ENCODE measurements at regions not wholly inside any gene's neighbourhood (a gene's known extent, or its start where the extent isn't known, plus 50 kb on each side); places are given as distances from the start of the nearest gene placed in this dataset.

GRCh38 chr9:102700936-102701335 is 294.2 kb upstream of the CYLC2 start:
- Histone ChIP-seq H3K14ac (ENCODE audit: low read length) (no peak overlapping the region), H3K79me1 (ENCODE audit: low read depth, low read length) (no peaks in the 10 kb centered on the region)
- WGBS, 2 donors (ENCODE audit: extremely low coverage in 2 of 2, insufficient read length in 2 of 2, insufficient replicate concordance in 1 of 2), result no CpG with 5 or more reads among the region's 5 CpGs

DNA sequence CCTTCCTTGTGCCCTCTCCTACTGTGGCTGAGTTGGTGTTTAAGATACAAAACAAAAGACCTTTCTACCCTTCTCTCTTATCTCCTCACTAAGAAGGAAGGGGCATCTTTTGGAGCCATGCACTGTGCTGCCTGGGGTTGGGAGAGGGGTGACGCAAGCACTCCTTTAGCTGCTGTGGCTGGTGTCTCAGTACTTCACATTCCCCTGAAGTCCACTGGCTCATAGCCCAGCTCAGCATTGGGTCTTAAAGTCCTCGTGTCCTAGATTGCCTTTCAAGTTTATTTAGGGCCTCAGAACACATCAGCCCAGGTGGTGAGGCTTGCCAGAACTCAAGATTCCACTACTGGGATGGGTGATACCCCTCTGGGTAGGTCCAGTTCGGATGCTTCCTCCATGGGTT is 325.9 kb upstream of the CYLC2 start:
- no CpG with 5 or more reads among the region's 3 CpGs for WGBS, 2 donors (ENCODE audit: extremely low coverage in 2 of 2, insufficient read length in 2 of 2, insufficient replicate concordance in 1 of 2)

More at GRCh38 chr9:102700936-102701335, 294.2 kb upstream of the CYLC2 start:
- H2AK5ac ChIP-seq (ENCODE audit: low read depth, low read length), result no peak overlapping the region
- H3K27me3 ChIP-seq (ENCODE audit: control insufficient read depth in 3 of 3, insufficient read depth in 3 of 3, low read depth in 1 of 3, low read length in 3 of 3), result no peaks in the 10 kb centered on the region
- DNase-seq (ENCODE audit: low spot score), result no peak
- H2AFZ ChIP-seq (ENCODE audit: low read length), result no peak overlapping the region
- H3K36me3 ChIP-seq (replicated peaks in 1 of 2; ENCODE audit: control insufficient read depth in 2 of 2, insufficient read depth in 2 of 2, low read length in 2 of 2), result no peaks in the 10 kb centered on the region
- no peak overlapping the region for H3K4ac ChIP-seq (ENCODE audit: low read length)
- H3K9me3 ChIP-seq (replicated peaks in 1 of 2; ENCODE audit: control insufficient read depth in 2 of 2, insufficient read depth in 1 of 2, low read depth in 1 of 2, low read length in 2 of 2), result no peaks in the 10 kb centered on the region
- H3K18ac ChIP-seq (ENCODE audit: low read length), result no peak overlapping the region
- no peak overlapping the region for H3K9ac ChIP-seq (ENCODE audit: low read depth, low read length, poor library complexity)
- H2BK120ac ChIP-seq (ENCODE audit: low read depth, low read length), result no peak overlapping the region
- no peak overlapping the region for H2BK12ac ChIP-seq (ENCODE audit: low read length)
- H3K4me2 ChIP-seq (ENCODE audit: insufficient read depth, low read length, poor library complexity, severe bottlenecking), result no peak overlapping the region
- no peaks in the 10 kb centered on the region for H3K4me1 ChIP-seq (ENCODE audit: control insufficient read depth in 2 of 2, insufficient read depth in 1 of 2, low read depth in 1 of 2, low read length in 2 of 2)
- no peak overlapping the region for H2BK5ac ChIP-seq (ENCODE audit: low read length)
- H3K23ac ChIP-seq (ENCODE audit: low read depth, low read length, poor library complexity), result no peak overlapping the region
- H4K8ac ChIP-seq (ENCODE audit: low read depth, low read length), result no peak overlapping the region
- H3K4me3 ChIP-seq (ENCODE audit: low read length in 2 of 2), result no peak overlapping the region
- no peak overlapping the region for H4K91ac ChIP-seq (ENCODE audit: low read depth, low read length, poor library complexity)
- no peak overlapping the region for H3K27ac ChIP-seq (replicated peaks; ENCODE audit: low read length)
- no peak overlapping the region for H2BK15ac ChIP-seq (ENCODE audit: low read length)

DNA sequence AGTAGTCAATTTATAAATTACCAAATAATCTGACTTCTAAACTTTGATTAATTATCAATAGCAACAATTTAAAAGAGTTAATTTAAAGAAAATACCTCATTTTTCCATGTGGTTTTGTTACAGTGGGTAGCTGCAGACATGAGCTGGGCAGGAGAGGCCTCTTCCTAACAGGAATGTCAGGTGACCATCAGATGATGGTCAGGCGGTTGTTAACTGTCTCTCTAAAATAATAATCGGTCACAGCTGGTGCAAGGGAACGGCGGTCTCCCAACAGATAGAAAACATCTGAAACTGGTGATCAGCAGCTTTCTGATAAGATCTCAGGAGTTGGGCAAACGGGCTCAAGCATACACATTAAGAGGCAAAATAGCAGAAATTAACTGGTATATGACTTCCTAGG is 342.7 kb upstream of the CYLC2 start:
- Histone ChIP-seq H3K23ac (ENCODE audit: low read depth, low read length, poor library complexity) (no peak overlapping the region), H3K4me2 (ENCODE audit: insufficient read depth, low read length, poor library complexity, severe bottlenecking) (no peak overlapping the region), H2BK12ac (ENCODE audit: low read length) (no peak overlapping the region), H2BK5ac (ENCODE audit: low read length) (no peak overlapping the region), H2AK5ac (ENCODE audit: low read depth, low read length) (no peak overlapping the region), H3K9ac (ENCODE audit: low read depth, low read length, poor library complexity) (no peak overlapping the region), H3K27ac (replicated peaks; ENCODE audit: low read length) (no peak overlapping the region), H4K91ac (ENCODE audit: low read depth, low read length, poor library complexity) (no peak overlapping the region), H3K9me3 (replicated peaks in 1 of 2; ENCODE audit: control insufficient read depth in 2 of 2, insufficient read depth in 1 of 2, low read depth in 1 of 2, low read length in 2 of 2) (no peaks in the 10 kb centered on the region), H2BK15ac (ENCODE audit: low read length) (no peak overlapping the region), H3K18ac (ENCODE audit: low read length) (no peak overlapping the region), H3K36me3 (replicated peaks in 1 of 2; ENCODE audit: control insufficient read depth in 2 of 2, insufficient read depth in 2 of 2, low read length in 2 of 2) (no peaks in the 10 kb centered on the region), H3K27me3 (ENCODE audit: control insufficient read depth in 3 of 3, insufficient read depth in 3 of 3, low read depth in 1 of 3, low read length in 3 of 3) (no peaks in the 10 kb centered on the region), H3K4me1 (ENCODE audit: control insufficient read depth in 2 of 2, insufficient read depth in 1 of 2, low read depth in 1 of 2, low read length in 2 of 2) (no peaks in the 10 kb centered on the region), H2AFZ (ENCODE audit: low read length) (no peak overlapping the region), H3K4ac (ENCODE audit: low read length) (no peak overlapping the region), H3K79me1 (ENCODE audit: low read depth, low read length) (no peaks in the 10 kb centered on the region), H3K14ac (ENCODE audit: low read length) (no peak overlapping the region), H4K8ac (ENCODE audit: low read depth, low read length) (no peak overlapping the region), H3K4me3 (ENCODE audit: low read length in 2 of 2) (no peak overlapping the region), H2BK120ac (ENCODE audit: low read depth, low read length) (no peak overlapping the region)
- WGBS, 2 donors (ENCODE audit: extremely low coverage in 2 of 2, insufficient read length in 2 of 2, insufficient replicate concordance in 1 of 2), result no CpG with 5 or more reads among the region's 5 CpGs
- no peak for DNase-seq (ENCODE audit: low spot score)

More for the DNA sequence above, 325.9 kb upstream of the CYLC2 start:
- H3K27ac ChIP-seq (replicated peaks; ENCODE audit: low read length), result no peak overlapping the region
- H2BK15ac ChIP-seq (ENCODE audit: low read length), result no peak overlapping the region
- H2AK5ac ChIP-seq (ENCODE audit: low read depth, low read length), result no peak overlapping the region
- no peak overlapping the region for H2BK5ac ChIP-seq (ENCODE audit: low read length)
- H3K36me3 ChIP-seq (replicated peaks in 1 of 2; ENCODE audit: control insufficient read depth in 2 of 2, insufficient read depth in 2 of 2, low read length in 2 of 2), result no peaks in the 10 kb centered on the region
- H4K91ac ChIP-seq (ENCODE audit: low read depth, low read length, poor library complexity), result no peak overlapping the region
- no peak overlapping the region for H3K4ac ChIP-seq (ENCODE audit: low read length)
- no peak for DNase-seq (ENCODE audit: low spot score)
- no peaks in the 10 kb centered on the region for H3K4me1 ChIP-seq (ENCODE audit: control insufficient read depth in 2 of 2, insufficient read depth in 1 of 2, low read depth in 1 of 2, low read length in 2 of 2)
- H3K4me2 ChIP-seq (ENCODE audit: insufficient read depth, low read length, poor library complexity, severe bottlenecking), result no peak overlapping the region
- no peak overlapping the region for H2AFZ ChIP-seq (ENCODE audit: low read length)
- H2BK12ac ChIP-seq (ENCODE audit: low read length), result no peak overlapping the region
- no peak overlapping the region for H3K14ac ChIP-seq (ENCODE audit: low read length)
- no peak overlapping the region for H2BK120ac ChIP-seq (ENCODE audit: low read depth, low read length)
- no peak overlapping the region for H3K9ac ChIP-seq (ENCODE audit: low read depth, low read length, poor library complexity)
- H3K79me1 ChIP-seq (ENCODE audit: low read depth, low read length), result no peaks in the 10 kb centered on the region
- H3K27me3 ChIP-seq (ENCODE audit: control insufficient read depth in 3 of 3, insufficient read depth in 3 of 3, low read depth in 1 of 3, low read length in 3 of 3), result no peaks in the 10 kb centered on the region
- H3K23ac ChIP-seq (ENCODE audit: low read depth, low read length, poor library complexity), result no peak overlapping the region
- H4K8ac ChIP-seq (ENCODE audit: low read depth, low read length), result no peak overlapping the region
- no peaks in the 10 kb centered on the region for H3K9me3 ChIP-seq (replicated peaks in 1 of 2; ENCODE audit: control insufficient read depth in 2 of 2, insufficient read depth in 1 of 2, low read depth in 1 of 2, low read length in 2 of 2)
- no peak overlapping the region for H3K4me3 ChIP-seq (ENCODE audit: low read length in 2 of 2)
- no peak overlapping the region for H3K18ac ChIP-seq (ENCODE audit: low read length)

GRCh38 chr9:102650896-102651295 is 344.2 kb upstream of the CYLC2 start:
- Histone ChIP-seq H3K9me3 (replicated peaks in 1 of 2; ENCODE audit: control insufficient read depth in 2 of 2, insufficient read depth in 1 of 2, low read depth in 1 of 2, low read length in 2 of 2) (no peaks in the 10 kb centered on the region), H3K27me3 (ENCODE audit: control insufficient read depth in 3 of 3, insufficient read depth in 3 of 3, low read depth in 1 of 3, low read length in 3 of 3) (no peaks in the 10 kb centered on the region), H3K14ac (ENCODE audit: low read length) (no peak overlapping the region), H2BK5ac (ENCODE audit: low read length) (no peak overlapping the region), H2BK120ac (ENCODE audit: low read depth, low read length) (no peak overlapping the region), H3K36me3 (replicated peaks in 1 of 2; ENCODE audit: control insufficient read depth in 2 of 2, insufficient read depth in 2 of 2, low read length in 2 of 2) (no peaks in the 10 kb centered on the region), H3K23ac (ENCODE audit: low read depth, low read length, poor library complexity) (no peak overlapping the region), H3K9ac (ENCODE audit: low read depth, low read length, poor library complexity) (no peak overlapping the region), H3K4ac (ENCODE audit: low read length) (no peak overlapping the region), H2AFZ (ENCODE audit: low read length) (no peak overlapping the region), H4K91ac (ENCODE audit: low read depth, low read length, poor library complexity) (no peak overlapping the region), H3K4me3 (ENCODE audit: low read length in 2 of 2) (no peak overlapping the region), H3K4me2 (ENCODE audit: insufficient read depth, low read length, poor library complexity, severe bottlenecking) (no peak overlapping the region), H3K4me1 (ENCODE audit: control insufficient read depth in 2 of 2, insufficient read depth in 1 of 2, low read depth in 1 of 2, low read length in 2 of 2) (no peaks in the 10 kb centered on the region), H3K79me1 (ENCODE audit: low read depth, low read length) (no peaks in the 10 kb centered on the region), H2BK12ac (ENCODE audit: low read length) (no peak overlapping the region), H3K27ac (replicated peaks; ENCODE audit: low read length) (no peak overlapping the region), H2AK5ac (ENCODE audit: low read depth, low read length) (no peak overlapping the region), H4K8ac (ENCODE audit: low read depth, low read length) (no peak overlapping the region), H3K18ac (ENCODE audit: low read length) (no peak overlapping the region), H2BK15ac (ENCODE audit: low read length) (no peak overlapping the region)
- WGBS, 2 donors (ENCODE audit: extremely low coverage in 2 of 2, insufficient read length in 2 of 2, insufficient replicate concordance in 1 of 2), result no CpG with 5 or more reads among the region's 2 CpGs
- no peak for DNase-seq (ENCODE audit: low spot score)

Data from neuronal stem cell (in vitro differentiated cells).